ENCODE measurements at regions not wholly inside any gene's neighbourhood (a gene's known extent, or its start where the extent isn't known, plus 50 kb on each side); places are given as distances from the start of the nearest gene placed in this dataset.

DNA sequence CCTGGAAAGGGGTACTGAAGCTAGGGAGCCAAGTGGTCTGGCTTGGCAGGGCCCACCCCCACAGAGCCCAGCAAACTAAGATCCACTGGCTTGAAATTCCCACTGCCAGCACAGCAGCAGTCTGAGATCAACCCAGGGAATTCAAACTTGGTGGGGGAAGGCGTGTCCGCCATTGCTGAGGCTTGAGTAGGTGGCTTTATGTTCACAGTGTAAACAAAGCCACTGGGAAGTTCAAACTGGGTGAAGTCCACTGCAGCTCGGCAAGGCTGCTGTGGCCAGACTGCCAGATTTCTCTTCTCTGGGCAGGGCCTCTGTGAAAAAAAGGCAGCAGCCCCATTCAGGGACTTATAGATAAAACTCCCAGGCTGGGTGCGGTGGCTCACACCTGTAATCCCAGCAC is 58.9 kb downstream of the TFDP3 start:
- no peak for DNase-seq

DNA sequence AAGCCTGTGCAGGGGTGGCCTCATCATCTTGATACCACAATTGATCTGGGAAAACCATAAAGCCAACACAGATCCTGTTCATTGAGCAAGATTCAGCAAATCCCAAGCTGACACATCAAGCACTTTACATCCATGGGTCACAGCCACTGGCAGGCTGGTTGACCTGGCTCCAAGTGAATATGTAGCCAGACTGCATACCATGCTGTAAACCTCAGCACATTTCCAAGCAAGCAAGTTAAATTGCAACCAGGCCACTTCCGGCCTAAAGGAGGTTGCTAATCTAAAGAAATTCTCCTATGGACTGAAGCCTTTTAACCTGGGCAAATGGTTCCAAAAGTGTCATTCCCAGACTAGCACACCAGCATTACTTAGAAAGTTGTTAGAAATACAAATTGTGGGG is 54.4 kb upstream of the USP26 start:
- DNase-seq, result peak; percentile 28

- DNase-seq, result no peak
Measured at GRCh38 chrX:133150730-133151129, 53.8 kb upstream of the USP26 start.

Measured in kidney glomerular epithelial cell (primary cell).